HepG2 (cell line): ENCODE measurements at regions not wholly inside any gene's neighbourhood (a gene's known extent, or its start where the extent isn't known, plus 50 kb on each side); places are given as distances from the start of the nearest gene placed in this dataset.

Source experiments
- ATF6 ChIP-seq: sonication (generic); formaldehyde crosslinking; conservative IDR thresholded peaks from 2 replicates; pipeline ENCODE4 v1.4.0; 2020; ENCODE audit warnings: missing genetic modification reagents
- MAZ ChIP-seq, 2 experiments: sonication (generic) in 1 of 2; formaldehyde crosslinking in 1 of 2; IDR thresholded peaks; 2 replicates each; pipeline versions ENCODE4 v1.5.0 to v1.6.1; 2012 to 2020; ENCODE audit warnings: low read depth in 2 of 2, mild to moderate bottlenecking in 2 of 2, borderline replicate concordance in 1 of 2, improper control_type of control experiment in 1 of 2, low read length in 1 of 2, missing genetic modification reagents in 1 of 2, moderate library complexity in 1 of 2
- MTA3 ChIP-seq: sonication (generic); formaldehyde crosslinking; IDR thresholded peaks from 2 replicates; pipeline ENCODE4 v1.4.0; 2020; ENCODE audit warnings: missing genetic modification reagents
- NFRKB ChIP-seq: fragments of 450-650 bp; IDR thresholded peaks from 2 replicates; pipeline ENCODE4 v1.6.1; 2017
- NPAS2 ChIP-seq: sonication (generic); formaldehyde crosslinking; IDR thresholded peaks from 2 replicates; pipeline ENCODE4 v1.8.0; 2022; ENCODE audit warnings: mild to moderate bottlenecking, missing genetic modification reagents, borderline replicate concordance
- PHF20 ChIP-seq: sonication (generic); formaldehyde crosslinking; IDR thresholded peaks from 2 replicates; pipeline ENCODE4 v1.5.0; 2020; ENCODE audit warnings: mild to moderate bottlenecking, missing genetic modification reagents
- RAD21 ChIP-seq: fragments of 450-650 bp; formaldehyde crosslinking; IDR thresholded peaks from 2 replicates; pipeline ENCODE4 v1.5.0; 2020; ENCODE audit warnings: mild to moderate bottlenecking
- SCMH1 ChIP-seq: sonication (generic); formaldehyde crosslinking; IDR thresholded peaks from 2 replicates; pipeline ENCODE4 v1.9.0; 2021; ENCODE audit warnings: missing genetic modification reagents, mild to moderate bottlenecking, borderline replicate concordance
- TEF ChIP-seq: sonication (generic); formaldehyde crosslinking; IDR thresholded peaks from 2 replicates; pipeline ENCODE4 v1.5.0; 2020; ENCODE audit warnings: missing genetic modification reagents
- ZNF879 ChIP-seq: sonication (generic); formaldehyde crosslinking; IDR thresholded peaks from 2 replicates; pipeline ENCODE4 v1.8.1; 2023; ENCODE audit warnings: missing genetic modification reagents
- TF ChIP-seq, protein P1 (sequence below): sonication (generic); formaldehyde crosslinking; IDR thresholded peaks from 2 replicates; pipeline ENCODE4 v1.4.0; 2020; ENCODE audit warnings: low read depth, mild to moderate bottlenecking, missing genetic modification reagents
- TF ChIP-seq, protein P2 (sequence below): sonication (generic); formaldehyde crosslinking; IDR thresholded peaks from 2 replicates; pipeline ENCODE4 v1.5.0; 2020; ENCODE audit warnings: mild to moderate bottlenecking, missing genetic modification reagents, moderate library complexity

DNA sequence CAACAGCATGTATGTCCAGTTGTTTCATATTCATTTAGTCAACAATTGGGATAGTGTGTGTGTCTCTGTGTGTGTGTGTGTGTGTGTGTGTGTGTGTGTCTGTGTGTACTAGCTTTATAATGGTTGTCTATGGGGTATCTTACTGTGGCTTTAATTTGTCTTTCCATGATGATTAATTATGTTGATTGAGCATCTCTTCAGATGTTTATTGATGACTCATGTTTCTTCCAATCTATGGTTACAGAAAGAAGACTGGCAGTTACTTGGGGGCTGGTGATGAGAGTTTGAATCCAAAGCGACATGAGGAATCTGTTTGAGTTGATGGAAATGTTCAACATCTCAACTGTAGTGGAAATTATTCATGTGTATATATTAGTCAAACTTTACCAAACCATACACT lies 440.1 kb downstream of the ZNF385D start:
- TF ChIP-seq NFRKB: no peak
- TF ChIP-seq RAD21 (CRISPR knock-in tag): no peak
- TF ChIP-seq SCMH1: no peak
- no peak for TF ChIP-seq TEF (CRISPR knock-in tag)
- TF ChIP-seq, protein P1, sequence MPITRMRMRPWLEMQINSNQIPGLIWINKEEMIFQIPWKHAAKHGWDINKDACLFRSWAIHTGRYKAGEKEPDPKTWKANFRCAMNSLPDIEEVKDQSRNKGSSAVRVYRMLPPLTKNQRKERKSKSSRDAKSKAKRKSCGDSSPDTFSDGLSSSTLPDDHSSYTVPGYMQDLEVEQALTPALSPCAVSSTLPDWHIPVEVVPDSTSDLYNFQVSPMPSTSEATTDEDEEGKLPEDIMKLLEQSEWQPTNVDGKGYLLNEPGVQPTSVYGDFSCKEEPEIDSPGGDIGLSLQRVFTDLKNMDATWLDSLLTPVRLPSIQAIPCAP (CRISPR knock-in tag): no peak
- TF ChIP-seq ATF6 (CRISPR knock-in tag): no peak
- no peak for TF ChIP-seq ZNF879
- no peak for TF ChIP-seq NPAS2 (CRISPR knock-in tag)
- no peak for TF ChIP-seq PHF20 (CRISPR knock-in tag)
- no peak for TF ChIP-seq MAZ (IDR thresholded peaks at IDR 0.05; ENCODE audit: borderline replicate concordance, low read depth, low read length)
- no peak for TF ChIP-seq MAZ (CRISPR knock-in tag; IDR thresholded peaks at IDR 0.05; ENCODE audit: low read depth)
- TF ChIP-seq, protein P2, sequence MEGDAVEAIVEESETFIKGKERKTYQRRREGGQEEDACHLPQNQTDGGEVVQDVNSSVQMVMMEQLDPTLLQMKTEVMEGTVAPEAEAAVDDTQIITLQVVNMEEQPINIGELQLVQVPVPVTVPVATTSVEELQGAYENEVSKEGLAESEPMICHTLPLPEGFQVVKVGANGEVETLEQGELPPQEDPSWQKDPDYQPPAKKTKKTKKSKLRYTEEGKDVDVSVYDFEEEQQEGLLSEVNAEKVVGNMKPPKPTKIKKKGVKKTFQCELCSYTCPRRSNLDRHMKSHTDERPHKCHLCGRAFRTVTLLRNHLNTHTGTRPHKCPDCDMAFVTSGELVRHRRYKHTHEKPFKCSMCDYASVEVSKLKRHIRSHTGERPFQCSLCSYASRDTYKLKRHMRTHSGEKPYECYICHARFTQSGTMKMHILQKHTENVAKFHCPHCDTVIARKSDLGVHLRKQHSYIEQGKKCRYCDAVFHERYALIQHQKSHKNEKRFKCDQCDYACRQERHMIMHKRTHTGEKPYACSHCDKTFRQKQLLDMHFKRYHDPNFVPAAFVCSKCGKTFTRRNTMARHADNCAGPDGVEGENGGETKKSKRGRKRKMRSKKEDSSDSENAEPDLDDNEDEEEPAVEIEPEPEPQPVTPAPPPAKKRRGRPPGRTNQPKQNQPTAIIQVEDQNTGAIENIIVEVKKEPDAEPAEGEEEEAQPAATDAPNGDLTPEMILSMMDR (CRISPR knock-in tag): no peak
- TF ChIP-seq MTA3 (CRISPR knock-in tag): no peak
